Activated naive CD8-positive, alpha-beta T cell treated with anti-CD3 and anti-CD28 coated beads, Interleukin-2, amount 10 ng/mL, durations not matched to agents 7 days and 5 days (primary cell): ENCODE measurements at regions not wholly inside any gene's neighbourhood (a gene's known extent, or its start where the extent isn't known, plus 50 kb on each side); places are given as distances from the start of the nearest gene placed in this dataset.

Experiments used
- ATAC-seq: fragments of 150-1000 bp; cut with Tn5 transposase; one replicate; pipeline ENCODE4 v1.10.0; 2021; ENCODE audit warnings: low read depth, moderate library complexity
- POLR2A ChIA-PET: fragments of 350-600 bp; sonication (Branson Sonifier 250); formaldehyde crosslinking; loops from one replicate; lab custom pipeline; 2021; ENCODE audit warnings: antibody characterized with exemption; lab: Charles Lee
- DNase-seq: peaks from one replicate; pipeline ENCODE4 v3.0.0; 2021
- H3K27ac Mint-ChIP-seq: one replicate; pipeline ENCODE4 v1.8.0; 2022; ENCODE audit warnings: mild to moderate bottlenecking, mixed read lengths
- H3K27me3 Mint-ChIP-seq: one replicate; pipeline ENCODE4 v1.8.0; 2022; ENCODE audit warnings: mild to moderate bottlenecking, moderate library complexity, mixed read lengths
- H3K36me3 Mint-ChIP-seq: one replicate; pipeline ENCODE4 v1.8.0; 2021; ENCODE audit warnings: mild to moderate bottlenecking, mixed read lengths
- H3K4me1 Mint-ChIP-seq: one replicate; pipeline ENCODE4 v1.8.0; 2021; ENCODE audit warnings: mixed read lengths
- H3K4me3 Mint-ChIP-seq: one replicate; pipeline ENCODE4 v1.8.0; 2022; ENCODE audit warnings: mild to moderate bottlenecking, moderate library complexity, mixed read lengths
- H3K9me3 Mint-ChIP-seq: one replicate; pipeline ENCODE4 v1.8.0; 2021; ENCODE audit warnings: mixed read lengths

- H3K36me3 Mint-ChIP-seq = no peaks in the 10 kb centered on the region
- no peak overlapping the region for H3K27ac Mint-ChIP-seq
- POLR2A ChIA-PET = no interaction called here
- no peaks in the 10 kb centered on the region for H3K4me1 Mint-ChIP-seq
- no peak for DNase-seq
- no peak overlapping the region for H3K4me3 Mint-ChIP-seq
- no peaks in the 10 kb centered on the region for H3K27me3 Mint-ChIP-seq
- no peak for ATAC-seq
- H3K9me3 Mint-ChIP-seq = no peaks in the 10 kb centered on the region
Observed at GRCh38 chr13:85436029-85436428, 363.2 kb downstream of the SLITRK6 start.

- no peaks in the 10 kb centered on the region for H3K36me3 Mint-ChIP-seq
- H3K9me3 Mint-ChIP-seq = no peaks in the 10 kb centered on the region
- no peak overlapping the region for H3K4me3 Mint-ChIP-seq
- no peaks in the 10 kb centered on the region for H3K4me1 Mint-ChIP-seq
- DNase-seq = no peak
- no peak overlapping the region for H3K27ac Mint-ChIP-seq
- POLR2A ChIA-PET = no interaction called here
- no peaks in the 10 kb centered on the region for H3K27me3 Mint-ChIP-seq
- ATAC-seq = no peak
Observed at GRCh38 chr13:85434927-85435326, 364.3 kb downstream of the SLITRK6 start.

GRCh38 chr13:85432881-85433280, 366.3 kb downstream of the SLITRK6 start:
- DNase-seq = no peak
- Mint-ChIP-seq H3K27me3 (no peaks in the 10 kb centered on the region), H3K4me1 (no peaks in the 10 kb centered on the region), H3K4me3 (no peak overlapping the region), H3K27ac (no peak overlapping the region), H3K36me3 (no peaks in the 10 kb centered on the region), H3K9me3 (no peaks in the 10 kb centered on the region)
- POLR2A ChIA-PET = no interaction called here
- no peak for ATAC-seq

- Mint-ChIP-seq H3K36me3 (no peaks in the 10 kb centered on the region), H3K27ac (no peak overlapping the region)
- no peak for ATAC-seq
Observed at GRCh38 chr13:85431720-85432119, 367.5 kb downstream of the SLITRK6 start.

GRCh38 chr13:85430216-85430794, 368.9 kb downstream of the SLITRK6 start:
- no peak for DNase-seq
- Mint-ChIP-seq H3K4me1 (no peaks in the 10 kb centered on the region), H3K27ac (no peak overlapping the region), H3K36me3 (no peaks in the 10 kb centered on the region), H3K9me3 (no peaks in the 10 kb centered on the region), H3K4me3 (no peak overlapping the region), H3K27me3 (no peaks in the 10 kb centered on the region)
- POLR2A ChIA-PET = no interaction called here
- no peak for ATAC-seq

More at GRCh38 chr13:85431720-85432119, 367.5 kb downstream of the SLITRK6 start:
- DNase-seq = no peak
- no peaks in the 10 kb centered on the region for H3K9me3 Mint-ChIP-seq
- H3K4me1 Mint-ChIP-seq = no peaks in the 10 kb centered on the region
- H3K27me3 Mint-ChIP-seq = no peaks in the 10 kb centered on the region
- no peak overlapping the region for H3K4me3 Mint-ChIP-seq
- POLR2A ChIA-PET = no interaction called here

- Mint-ChIP-seq H3K27ac (no peak overlapping the region), H3K4me3 (no peak overlapping the region), H3K4me1 (no peaks in the 10 kb centered on the region), H3K36me3 (no peaks in the 10 kb centered on the region), H3K27me3 (no peaks in the 10 kb centered on the region), H3K9me3 (no peaks in the 10 kb centered on the region)
- POLR2A ChIA-PET = no interaction called here
- DNase-seq = no peak
- no peak for ATAC-seq
Observed at GRCh38 chr13:85427416-85427815, 371.8 kb downstream of the SLITRK6 start.

GRCh38 chr13:85420136-85420535, 379.1 kb downstream of the SLITRK6 start:
- DNase-seq (no peak), ATAC-seq (no peak)
- Mint-ChIP-seq H3K9me3 (no peaks in the 10 kb centered on the region), H3K4me3 (no peak overlapping the region), H3K36me3 (no peaks in the 10 kb centered on the region), H3K27me3 (no peaks in the 10 kb centered on the region), H3K4me1 (no peaks in the 10 kb centered on the region), H3K27ac (no peak overlapping the region)
- POLR2A ChIA-PET = no interaction called here

- DNase-seq (no peak), ATAC-seq (no peak)
- Mint-ChIP-seq H3K27ac (no peak overlapping the region), H3K4me1 (no peaks in the 10 kb centered on the region), H3K27me3 (no peaks in the 10 kb centered on the region), H3K4me3 (no peak overlapping the region), H3K36me3 (no peaks in the 10 kb centered on the region), H3K9me3 (no peaks in the 10 kb centered on the region)
- POLR2A ChIA-PET = no interaction called here
Observed at GRCh38 chr13:85419611-85420010, 379.6 kb downstream of the SLITRK6 start.

GRCh38 chr13:85417807-85418206, 381.4 kb downstream of the SLITRK6 start:
- H3K27ac Mint-ChIP-seq = no peak overlapping the region
- ATAC-seq (no peak), DNase-seq (no peak)
- no peak overlapping the region for H3K4me3 Mint-ChIP-seq
- no peaks in the 10 kb centered on the region for H3K9me3 Mint-ChIP-seq
- POLR2A ChIA-PET = no interaction called here
- H3K4me1 Mint-ChIP-seq = no peaks in the 10 kb centered on the region
- H3K27me3 Mint-ChIP-seq = no peaks in the 10 kb centered on the region
- H3K36me3 Mint-ChIP-seq = no peaks in the 10 kb centered on the region

GRCh38 chr13:85413664-85414063, 385.6 kb downstream of the SLITRK6 start:
- Mint-ChIP-seq H3K27ac (no peak overlapping the region), H3K27me3 (no peaks in the 10 kb centered on the region), H3K4me3 (no peak overlapping the region), H3K9me3 (peaks cover 2% of the 10 kb centered on the region), H3K4me1 (no peaks in the 10 kb centered on the region), H3K36me3 (no peaks in the 10 kb centered on the region)
- POLR2A ChIA-PET = no interaction called here
- no peak for ATAC-seq
- no peak for DNase-seq

GRCh38 chr13:85412448-85412847, 386.8 kb downstream of the SLITRK6 start:
- Mint-ChIP-seq H3K4me3 (no peak overlapping the region), H3K27me3 (no peaks in the 10 kb centered on the region), H3K4me1 (no peaks in the 10 kb centered on the region), H3K27ac (no peak overlapping the region), H3K36me3 (no peaks in the 10 kb centered on the region), H3K9me3 (peaks cover 2% of the 10 kb centered on the region)
- POLR2A ChIA-PET = no interaction called here
- ATAC-seq = no peak
- no peak for DNase-seq

GRCh38 chr13:85411591-85411990, 387.6 kb downstream of the SLITRK6 start:
- DNase-seq (no peak), ATAC-seq (no peak)
- Mint-ChIP-seq H3K36me3 (no peaks in the 10 kb centered on the region), H3K27ac (no peak overlapping the region), H3K27me3 (no peaks in the 10 kb centered on the region), H3K9me3 (peaks cover 2% of the 10 kb centered on the region), H3K4me1 (no peaks in the 10 kb centered on the region), H3K4me3 (no peak overlapping the region)
- POLR2A ChIA-PET = no interaction called here

- POLR2A ChIA-PET = no interaction called here
- peaks cover 2% of the 10 kb centered on the region for H3K9me3 Mint-ChIP-seq
- H3K27ac Mint-ChIP-seq = no peak overlapping the region
- no peaks in the 10 kb centered on the region for H3K27me3 Mint-ChIP-seq
- ATAC-seq (no peak), DNase-seq (no peak)
- no peaks in the 10 kb centered on the region for H3K36me3 Mint-ChIP-seq
- H3K4me3 Mint-ChIP-seq = no peak overlapping the region
- H3K4me1 Mint-ChIP-seq = no peaks in the 10 kb centered on the region
Observed at GRCh38 chr13:85408415-85408814, 390.8 kb downstream of the SLITRK6 start.

GRCh38 chr13:85406269-85406975, 392.8 kb downstream of the SLITRK6 start:
- no peaks in the 10 kb centered on the region for H3K36me3 Mint-ChIP-seq
- no peak overlapping the region for H3K27ac Mint-ChIP-seq
- no peaks in the 10 kb centered on the region for H3K9me3 Mint-ChIP-seq
- ATAC-seq (no peak), DNase-seq (no peak)
- no peaks in the 10 kb centered on the region for H3K4me1 Mint-ChIP-seq
- H3K4me3 Mint-ChIP-seq = no peak overlapping the region
- H3K27me3 Mint-ChIP-seq = no peaks in the 10 kb centered on the region
- POLR2A ChIA-PET = no interaction called here
